Upper lobe of left lung (tissue), 6 donors: ENCODE measurements at regions not wholly inside any gene's neighbourhood (a gene's known extent, or its start where the extent isn't known, plus 50 kb on each side); places are given as distances from the start of the nearest gene placed in this dataset.

ENCODE experiments used
- ATAC-seq, 2 donors: fragments of 200-7000 bp; cut with Tn5 transposase; one replicate each; pipeline ENCODE4 v1.9.1; 2022; ENCODE audit warnings: mild to moderate bottlenecking in 2 of 2, moderate library complexity in 2 of 2; ENCODE audit not compliant: low FRiP score in 2 of 2
- DNase-seq, 2 donors: peaks; one replicate each; pipeline ENCODE4 v3.0.0-alpha.2; 2019 to 2020
- H3K27ac ChIP-seq, 4 donors: fragments of 200-600 bp; sonication (generic); one replicate each; pipeline ENCODE4 v1.5.1; 2016 to 2019
- H3K27me3 ChIP-seq, 4 donors: fragments of 200-600 bp; sonication (generic); one replicate each; pipeline ENCODE4 v1.5.1; 2017 to 2019
- H3K36me3 ChIP-seq, 4 donors: fragments of 200-600 bp; sonication (generic); one replicate each; pipeline ENCODE4 v1.5.1; 2016 to 2019
- H3K4me1 ChIP-seq, 4 donors: fragments of 200-600 bp; sonication (generic); one replicate each; pipeline ENCODE4 v1.5.1; 2018 to 2019
- H3K4me3 ChIP-seq, 4 donors: fragments of 200-600 bp; sonication (generic); one replicate each; pipeline ENCODE4 v1.5.1; 2017 to 2019; ENCODE audit warnings: mild to moderate bottlenecking in 2 of 4, moderate library complexity in 1 of 4
- H3K9me3 ChIP-seq, 4 donors: fragments of 200-600 bp; sonication (generic); one replicate each; pipeline ENCODE4 v1.5.1; 2018 to 2019
- CTCF ChIP-seq, 6 experiments: fragments of 450-650 bp in 4 of 6; fragments of 200-600 bp in 2 of 6; sonication (generic) in 2 of 6; IDR thresholded peaks; one replicate each; pipeline ENCODE4 v1.5.1; 2016 to 2019; ENCODE audit warnings: antibody characterized with exemption in 6 of 6
- EP300 ChIP-seq, 4 donors: sonication (generic); formaldehyde crosslinking; IDR thresholded peaks; one replicate each; pipeline ENCODE4 v1.5.1; 2017; ENCODE audit warnings: antibody characterized with exemption in 4 of 4, control low read depth in 2 of 4
- POLR2A ChIP-seq, 4 donors: fragments of 450-650 bp; IDR thresholded peaks; one replicate each; pipeline ENCODE4 v1.5.1; 2016 to 2017; ENCODE audit warnings: antibody characterized with exemption in 4 of 4, mild to moderate bottlenecking in 2 of 4
- POLR2AphosphoS5 ChIP-seq, 2 donors: sonication (generic); formaldehyde crosslinking; IDR thresholded peaks; one replicate each; pipeline ENCODE4 v1.5.1; 2017; ENCODE audit warnings: antibody characterized with exemption in 2 of 2
- WGBS, 2 donors: methylation state at CpG; one replicate each; pipeline ENCODE4 v1.1.5; 2017 to 2018; 5-methylcytosine and 5-hydroxymethylcytosine counted together
- donor health status: DM: no; HTN: no; CAD: no; lungs with moderate emphysema.
- donor health status: DM: no; HTN: yes; CAD: no; lungs with severe emphysema.

- ATAC-seq (no peak), DNase-seq (no peak)
- no peak overlapping the region for H3K4me3 ChIP-seq
- no peaks in the 10 kb centered on the region for H3K27me3 ChIP-seq
- no peaks in the 10 kb centered on the region for H3K36me3 ChIP-seq
- no peak overlapping the region for H3K27ac ChIP-seq
- no peak for TF ChIP-seq EP300 (IDR thresholded peaks at IDR 0.05)
- no peak for TF ChIP-seq CTCF (IDR thresholded peaks at IDR 0.05)
- TF ChIP-seq POLR2A (IDR thresholded peaks at IDR 0.05): no peak
- no peak for TF ChIP-seq POLR2AphosphoS5 (IDR thresholded peaks at IDR 0.05)
- WGBS, 2 donors: 86 to 93% methylated on average over 1 of the region's 1 CpG
- no peaks in the 10 kb centered on the region for H3K4me1 ChIP-seq
- H3K9me3 ChIP-seq: no peaks in the 10 kb centered on the region
Measured at GRCh38 chr15:26243382-26243781, 380.3 kb upstream of the ATP10A start.

- ATAC-seq: no peak
- WGBS, 2 donors: 80 to 83% methylated on average over 9 of the region's 9 CpGs
- Histone ChIP-seq H3K27ac (no peak overlapping the region), H3K27me3 (no peaks in the 10 kb centered on the region), H3K9me3 (no peaks in the 10 kb centered on the region), H3K4me3 (no peak overlapping the region), H3K4me1 (no peaks in the 10 kb centered on the region), H3K36me3 (no peaks in the 10 kb centered on the region)
- no peak for DNase-seq
- TF ChIP-seq POLR2AphosphoS5 (IDR thresholded peaks at IDR 0.05) (no peak), CTCF (IDR thresholded peaks at IDR 0.05) (no peak), POLR2A (IDR thresholded peaks at IDR 0.05) (no peak), EP300 (IDR thresholded peaks at IDR 0.05) (no peak)
Measured at GRCh38 chr15:26242565-26243071, 379.5 kb upstream of the ATP10A start.

GRCh38 chr15:26235864-26236263, 372.7 kb upstream of the ATP10A start:
- WGBS, 2 donors: 38 to 41% methylated on average over 3 of the region's 3 CpGs
- no peak overlapping the region for H3K27ac ChIP-seq
- no peaks in the 10 kb centered on the region for H3K4me1 ChIP-seq
- H3K36me3 ChIP-seq: no peaks in the 10 kb centered on the region
- H3K4me3 ChIP-seq: no peak overlapping the region
- TF ChIP-seq CTCF (IDR thresholded peaks at IDR 0.05): no peak
- no peak for TF ChIP-seq EP300 (IDR thresholded peaks at IDR 0.05)
- TF ChIP-seq POLR2A (IDR thresholded peaks at IDR 0.05): no peak
- TF ChIP-seq POLR2AphosphoS5 (IDR thresholded peaks at IDR 0.05): no peak
- H3K9me3 ChIP-seq: no peaks in the 10 kb centered on the region
- ATAC-seq: no peak
- no peak for DNase-seq
- no peaks in the 10 kb centered on the region for H3K27me3 ChIP-seq

- no peak for ATAC-seq
- H3K4me1 ChIP-seq: no peaks in the 10 kb centered on the region
- H3K9me3 ChIP-seq: no peaks in the 10 kb centered on the region
- TF ChIP-seq POLR2A (IDR thresholded peaks at IDR 0.05): no peak
- no peak for TF ChIP-seq EP300 (IDR thresholded peaks at IDR 0.05)
- no peak for TF ChIP-seq CTCF (IDR thresholded peaks at IDR 0.05)
- no peak for TF ChIP-seq POLR2AphosphoS5 (IDR thresholded peaks at IDR 0.05)
- no peak overlapping the region for H3K4me3 ChIP-seq
- no peak for DNase-seq
- no peak overlapping the region for H3K27ac ChIP-seq
- WGBS, 2 donors: 37 to 48% methylated on average over 13 to 15 of the region's 15 CpGs
- no peaks in the 10 kb centered on the region for H3K27me3 ChIP-seq
- no peaks in the 10 kb centered on the region for H3K36me3 ChIP-seq
Measured at GRCh38 chr15:26234976-26235767, 372.0 kb upstream of the ATP10A start.

- no peak for TF ChIP-seq POLR2AphosphoS5 (IDR thresholded peaks at IDR 0.05)
- TF ChIP-seq CTCF (IDR thresholded peaks at IDR 0.05): no peak
- no peak for TF ChIP-seq EP300 (IDR thresholded peaks at IDR 0.05)
- TF ChIP-seq POLR2A (IDR thresholded peaks at IDR 0.05): no peak
- H3K27me3 ChIP-seq: no peaks in the 10 kb centered on the region
- no peaks in the 10 kb centered on the region for H3K36me3 ChIP-seq
- H3K27ac ChIP-seq: no peak overlapping the region
- peaks cover 0 to 4% (median 4%) of the 10 kb centered on the region in 4 donors for H3K9me3 ChIP-seq
- H3K4me1 ChIP-seq: no peaks in the 10 kb centered on the region
- ATAC-seq (no peak), DNase-seq (no peak)
- no peak overlapping the region for H3K4me3 ChIP-seq
Measured at GRCh38 chr15:26232691-26233090, 369.6 kb upstream of the ATP10A start.
